Mammary epithelial cell (primary cell): ENCODE measurements at regions not wholly inside any gene's neighbourhood (a gene's known extent, or its start where the extent isn't known, plus 50 kb on each side); places are given as distances from the start of the nearest gene placed in this dataset.

Experiments
- EZH2 ChIP-seq: IDR thresholded peaks from 2 replicates; pipeline ENCODE4 v1.6.1; 2012; ENCODE audit warnings: low read length, inconsistent platforms, borderline replicate concordance
- TF ChIP-seq, protein P1 (sequence below), 2 donors: IDR thresholded peaks in 1 of 2; conservative IDR thresholded peaks in 1 of 2; 2 replicates each; pipeline ENCODE4 v1.5.1; 2011 to 2012; ENCODE audit warnings: inconsistent platforms in 2 of 2, low read length in 2 of 2, mild to moderate bottlenecking in 2 of 2, control low read depth in 1 of 2, low read depth in 1 of 2; ENCODE audit not compliant: insufficient read depth in 1 of 2; ENCODE audit errors: extremely low read depth in 1 of 2

GRCh38 chr1:193457676-193458075, 271.3 kb upstream of the B3GALT2 start:
- TF ChIP-seq, protein P1, sequence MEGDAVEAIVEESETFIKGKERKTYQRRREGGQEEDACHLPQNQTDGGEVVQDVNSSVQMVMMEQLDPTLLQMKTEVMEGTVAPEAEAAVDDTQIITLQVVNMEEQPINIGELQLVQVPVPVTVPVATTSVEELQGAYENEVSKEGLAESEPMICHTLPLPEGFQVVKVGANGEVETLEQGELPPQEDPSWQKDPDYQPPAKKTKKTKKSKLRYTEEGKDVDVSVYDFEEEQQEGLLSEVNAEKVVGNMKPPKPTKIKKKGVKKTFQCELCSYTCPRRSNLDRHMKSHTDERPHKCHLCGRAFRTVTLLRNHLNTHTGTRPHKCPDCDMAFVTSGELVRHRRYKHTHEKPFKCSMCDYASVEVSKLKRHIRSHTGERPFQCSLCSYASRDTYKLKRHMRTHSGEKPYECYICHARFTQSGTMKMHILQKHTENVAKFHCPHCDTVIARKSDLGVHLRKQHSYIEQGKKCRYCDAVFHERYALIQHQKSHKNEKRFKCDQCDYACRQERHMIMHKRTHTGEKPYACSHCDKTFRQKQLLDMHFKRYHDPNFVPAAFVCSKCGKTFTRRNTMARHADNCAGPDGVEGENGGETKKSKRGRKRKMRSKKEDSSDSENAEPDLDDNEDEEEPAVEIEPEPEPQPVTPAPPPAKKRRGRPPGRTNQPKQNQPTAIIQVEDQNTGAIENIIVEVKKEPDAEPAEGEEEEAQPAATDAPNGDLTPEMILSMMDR (conservative IDR thresholded peaks at IDR 0.05 in 1 of 2, IDR thresholded peaks at IDR 0.05 in 1 of 2; ENCODE audit: extremely low read depth in 1 of 2, insufficient read depth in 1 of 2, low read depth in 1 of 2, low read length in 2 of 2) = no peak
- no peak for TF ChIP-seq EZH2
